Pancreas (tissue), 10 donors: ENCODE measurements at regions not wholly inside any gene's neighbourhood (a gene's known extent, or its start where the extent isn't known, plus 50 kb on each side); places are given as distances from the start of the nearest gene placed in this dataset.

ENCODE experiments used
- ATAC-seq, 4 donors: fragments of 200-7000 bp; cut with Tn5 transposase; one replicate each; pipeline versions ENCODE4 v1.8.0 to v1.9.1; 2020; ENCODE audit warnings: mild to moderate bottlenecking in 4 of 4, moderate library complexity in 4 of 4
- DNase-seq, 6 donors: peaks; one replicate each; pipeline ENCODE4 v3.0.0-alpha.2; 2020
- FAIRE-seq: peaks from 2 replicates; lab custom pipeline; 2012; peaks lifted over from hg19 to GRCh38; lab: Jason Lieb, UNC
- H3K27ac ChIP-seq, 4 donors: fragments of 200-600 bp; sonication (generic); 1 replicate in 3 of 4; 2 replicates in 1 of 4; pipeline versions ENCODE4 v1.5.0 to v1.8.0; 2020
- H3K27me3 ChIP-seq, 4 donors: fragments of 200-600 bp; one replicate each; pipeline ENCODE4 v1.8.0; 2021
- H3K36me3 ChIP-seq, 3 donors: fragments of 200-600 bp; sonication (generic) in 1 of 3; one replicate each; pipeline versions ENCODE4 v1.5.0 to v1.8.0; 2020 to 2021
- H3K4me1 ChIP-seq, 3 donors: fragments of 200-600 bp; one replicate each; pipeline ENCODE4 v1.8.0; 2021
- H3K4me3 ChIP-seq, 4 donors: fragments of 200-600 bp; sonication (generic) in 2 of 4; one replicate each; pipeline versions ENCODE4 v1.5.0 to v1.8.0; 2020 to 2021
- H3K9me3 ChIP-seq, 4 donors: fragments of 200-600 bp; one replicate each; pipeline ENCODE4 v1.8.0; 2021
- WGBS, 2 donors: extraction: QIAGEN DNeasy Blood & Tissue Kit; methylation state at CpG; one replicate each; pipeline ENCODE4 v1.1.7; 2013; 5-methylcytosine and 5-hydroxymethylcytosine counted together
- intact Hi-C, 3 donors: fragments of 100-400 bp; cut with DNase I; formaldehyde crosslinking; loops; one replicate each; pipeline versions ENCODE4 v1.11.1 to v1.14.2; 2022
- TF ChIP-seq, protein P1 (sequence below), 4 donors: fragments of 200-600 bp; sonication (generic) in 3 of 4; IDR thresholded peaks; one replicate each; pipeline versions ENCODE4 v1.5.0 to v1.8.0; 2021; ENCODE audit warnings: antibody characterized with exemption in 4 of 4
- donor health status: healthy with polysubstance abuse.
- donor health status: DM: no; HTN: no; CAD: no; lungs with moderate emphysema.
- donor health status: DM: no; HTN: no; CAD: no.
- donor health status: control.
- donor health status: control.
- donor health status: Bipolar disorder and iron deficiency.
- donor health status: DM: yes; HTN: yes; CAD: no.
- donor health status: DM: no; HTN: no; CAD: no.
- donor health status: DM: no; HTN: no; CAD: no.
- donor health status: DM: yes; HTN: yes; CAD: no.

DNA sequence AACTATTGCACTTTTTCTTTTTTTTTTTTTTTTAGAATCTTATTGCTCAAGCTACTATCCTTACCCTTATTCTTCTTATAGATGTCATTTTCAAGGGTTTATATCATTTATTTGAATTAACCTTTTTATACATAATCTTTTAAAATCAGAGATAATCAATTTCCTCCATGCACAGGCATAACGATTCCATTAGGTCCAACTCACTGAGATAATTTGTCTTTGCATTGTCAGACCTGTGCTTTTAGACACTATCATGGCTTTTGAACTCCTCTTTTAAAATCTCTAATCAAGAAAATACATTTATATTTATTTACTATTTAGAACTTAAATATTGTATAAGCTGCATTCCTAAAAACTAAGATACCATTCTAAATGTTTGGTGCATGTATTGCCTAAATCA, 1454.9 kb downstream of the ZPLD1 start:
- FAIRE-seq (no peak), DNase-seq (no peak), ATAC-seq (no peak)
- TF ChIP-seq, protein P1, sequence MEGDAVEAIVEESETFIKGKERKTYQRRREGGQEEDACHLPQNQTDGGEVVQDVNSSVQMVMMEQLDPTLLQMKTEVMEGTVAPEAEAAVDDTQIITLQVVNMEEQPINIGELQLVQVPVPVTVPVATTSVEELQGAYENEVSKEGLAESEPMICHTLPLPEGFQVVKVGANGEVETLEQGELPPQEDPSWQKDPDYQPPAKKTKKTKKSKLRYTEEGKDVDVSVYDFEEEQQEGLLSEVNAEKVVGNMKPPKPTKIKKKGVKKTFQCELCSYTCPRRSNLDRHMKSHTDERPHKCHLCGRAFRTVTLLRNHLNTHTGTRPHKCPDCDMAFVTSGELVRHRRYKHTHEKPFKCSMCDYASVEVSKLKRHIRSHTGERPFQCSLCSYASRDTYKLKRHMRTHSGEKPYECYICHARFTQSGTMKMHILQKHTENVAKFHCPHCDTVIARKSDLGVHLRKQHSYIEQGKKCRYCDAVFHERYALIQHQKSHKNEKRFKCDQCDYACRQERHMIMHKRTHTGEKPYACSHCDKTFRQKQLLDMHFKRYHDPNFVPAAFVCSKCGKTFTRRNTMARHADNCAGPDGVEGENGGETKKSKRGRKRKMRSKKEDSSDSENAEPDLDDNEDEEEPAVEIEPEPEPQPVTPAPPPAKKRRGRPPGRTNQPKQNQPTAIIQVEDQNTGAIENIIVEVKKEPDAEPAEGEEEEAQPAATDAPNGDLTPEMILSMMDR (IDR thresholded peaks at IDR 0.05): no peak
- no peaks in the 10 kb centered on the region for H3K27me3 ChIP-seq
- no peaks in the 10 kb centered on the region for H3K9me3 ChIP-seq
- no peaks in the 10 kb centered on the region for H3K36me3 ChIP-seq
- no peak overlapping the region for H3K4me3 ChIP-seq
- no peaks in the 10 kb centered on the region for H3K4me1 ChIP-seq
- intact Hi-C loops: no loop called here
- 38 to 44% methylated on average over 1 of the region's 1 CpG for WGBS, 2 donors
- no peak overlapping the region for H3K27ac ChIP-seq

DNA sequence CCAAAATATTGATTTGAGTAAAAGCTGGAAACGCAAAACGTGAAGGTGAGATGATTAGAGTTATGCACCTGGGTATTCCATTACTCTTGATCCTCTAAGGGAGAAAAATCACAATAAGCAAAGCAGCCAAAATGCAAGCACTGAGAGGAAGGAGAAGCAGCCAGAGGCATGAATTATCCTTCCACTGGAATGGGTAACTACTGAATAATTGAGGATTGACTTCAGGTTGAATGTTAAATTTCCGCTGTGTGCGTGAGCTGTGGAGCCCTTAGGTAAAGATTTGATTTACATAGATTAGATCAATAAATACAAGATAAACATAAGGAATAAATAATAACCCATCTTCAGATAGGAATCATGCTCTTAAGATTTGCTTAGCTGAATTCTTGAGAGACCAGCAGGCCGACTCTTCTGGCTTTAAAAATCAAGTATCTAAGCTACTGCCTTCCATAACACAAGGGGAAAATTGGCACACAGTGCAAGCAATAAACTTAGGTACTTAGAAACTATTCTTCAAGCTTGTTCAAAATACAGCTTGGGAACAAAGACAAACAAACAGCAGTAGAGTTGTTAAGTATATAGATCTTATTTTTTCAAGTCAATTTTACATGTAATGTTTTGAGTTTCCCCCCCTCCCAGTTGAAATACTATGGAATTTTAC, 1459.5 kb downstream of the ZPLD1 start:
- TF ChIP-seq, protein P1 (IDR thresholded peaks at IDR 0.05): no peak
- FAIRE-seq (no peak), DNase-seq (no peak), ATAC-seq (no peak)
- Histone ChIP-seq H3K27ac (no peak overlapping the region), H3K4me1 (no peaks in the 10 kb centered on the region), H3K36me3 (no peaks in the 10 kb centered on the region), H3K27me3 (no peaks in the 10 kb centered on the region), H3K4me3 (no peak overlapping the region), H3K9me3 (no peaks in the 10 kb centered on the region)
- 68 to 76% methylated on average over 5 of the region's 5 CpGs for WGBS, 2 donors
- intact Hi-C loops: no loop called here

DNA sequence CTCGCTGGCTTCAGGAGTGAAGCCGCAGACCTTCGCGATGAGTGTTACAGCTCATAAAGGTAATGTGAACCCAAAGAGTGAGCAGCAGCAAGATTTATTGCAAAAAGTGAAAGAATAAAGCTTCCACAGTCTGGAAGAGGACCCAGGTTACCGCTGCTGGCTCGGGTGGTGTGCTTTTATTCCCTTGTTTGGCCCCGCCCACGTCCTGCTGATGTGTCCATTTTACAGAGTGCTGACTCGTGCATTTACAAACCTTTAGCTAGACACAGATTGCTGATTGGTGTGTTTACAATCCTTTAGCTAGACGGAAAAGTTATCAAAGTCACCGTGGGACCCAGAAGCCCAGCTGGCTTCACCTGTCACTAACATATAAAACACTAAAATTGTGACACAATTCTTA, 1464.5 kb downstream of the ZPLD1 start:
- Histone ChIP-seq H3K36me3 (no peaks in the 10 kb centered on the region), H3K27me3 (no peaks in the 10 kb centered on the region), H3K4me3 (no peak overlapping the region), H3K27ac (no peak overlapping the region), H3K4me1 (no peaks in the 10 kb centered on the region), H3K9me3 (no peaks in the 10 kb centered on the region)
- WGBS, 2 donors: 65 to 72% methylated on average over 11 of the region's 11 CpGs
- intact Hi-C loops: no loop called here
- FAIRE-seq: no peak
- no peak for ATAC-seq
- TF ChIP-seq, protein P1 (IDR thresholded peaks at IDR 0.05): no peak
- no peak for DNase-seq

DNA sequence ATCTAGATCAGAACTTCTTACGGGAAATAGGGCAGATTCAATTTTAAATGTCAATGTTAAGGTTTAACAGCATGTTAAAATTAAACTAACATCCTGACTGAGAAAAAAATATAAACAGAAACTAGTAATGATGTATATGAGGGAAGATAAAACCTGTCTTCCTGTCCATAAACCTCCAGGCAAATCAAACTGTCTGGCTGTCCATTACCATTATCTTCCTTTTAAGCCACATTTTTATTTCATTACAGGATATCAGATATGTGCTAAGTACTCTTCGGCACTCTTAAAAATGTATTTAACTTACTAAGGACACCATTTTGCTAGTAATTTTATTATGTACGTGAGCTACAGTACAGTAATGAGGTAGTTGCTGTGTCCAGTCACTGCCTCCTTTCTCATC, 1461.7 kb upstream of the ALCAM start:
- ATAC-seq (no peak), FAIRE-seq (no peak), DNase-seq (no peak)
- TF ChIP-seq, protein P1 (IDR thresholded peaks at IDR 0.05): no peak
- no peaks in the 10 kb centered on the region for H3K27me3 ChIP-seq
- H3K36me3 ChIP-seq: no peaks in the 10 kb centered on the region
- H3K4me1 ChIP-seq: no peaks in the 10 kb centered on the region
- no peak overlapping the region for H3K27ac ChIP-seq
- 76 to 86% methylated on average over 3 of the region's 3 CpGs for WGBS, 2 donors
- intact Hi-C loops: no loop called here
- no peaks in the 10 kb centered on the region for H3K9me3 ChIP-seq
- H3K4me3 ChIP-seq: no peak overlapping the region

DNA sequence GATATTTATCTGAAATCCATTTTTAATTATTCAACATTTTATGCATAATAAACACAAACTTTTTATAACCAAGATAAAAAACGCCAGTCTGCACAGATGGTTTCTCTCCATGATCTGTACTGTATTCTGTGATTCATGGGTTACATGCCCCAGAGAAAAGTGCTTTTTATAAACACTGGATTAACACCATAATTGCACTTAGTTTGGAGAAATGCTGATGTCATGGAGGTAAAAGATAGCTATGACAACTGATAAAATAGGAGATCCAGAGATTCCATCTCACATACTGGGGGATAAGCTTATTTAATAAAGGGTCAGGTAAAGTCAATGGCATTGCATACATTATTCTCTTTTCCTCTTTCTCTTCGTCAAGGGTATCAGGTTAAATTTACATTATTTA, 1460.4 kb upstream of the ALCAM start:
- Histone ChIP-seq H3K36me3 (no peaks in the 10 kb centered on the region), H3K27me3 (no peaks in the 10 kb centered on the region), H3K4me1 (no peaks in the 10 kb centered on the region), H3K4me3 (no peak overlapping the region), H3K27ac (no peak overlapping the region), H3K9me3 (no peaks in the 10 kb centered on the region)
- TF ChIP-seq, protein P1 (IDR thresholded peaks at IDR 0.05): no peak
- intact Hi-C loops: no loop called here
- 43 to 66% methylated on average over 2 of the region's 2 CpGs for WGBS, 2 donors
- ATAC-seq (no peak), DNase-seq (no peak), FAIRE-seq (no peak)
